Spleen (tissue), 11 donors: ENCODE measurements at regions not wholly inside any gene's neighbourhood (a gene's known extent, or its start where the extent isn't known, plus 50 kb on each side); places are given as distances from the start of the nearest gene placed in this dataset.

Source experiments
- DNase-seq: peaks from one replicate; pipeline ENCODE4 v3.0.0-alpha.2; 2020
- H3K27ac ChIP-seq, 8 donors: fragments of 200-600 bp; sonication (generic) in 7 of 8; 1 replicate in 4 of 8; 2 replicates in 4 of 8; pipeline versions ENCODE4 v1.5.0 to v1.8.0; 2016 to 2021; ENCODE audit warnings: inconsistent platforms in 4 of 8, mild to moderate bottlenecking in 4 of 8, moderate library complexity in 1 of 8
- H3K27me3 ChIP-seq, 7 donors: fragments of 200-600 bp; sonication (generic) in 6 of 7; replicated peaks in 1 of 7; 1 replicate in 4 of 7; 2 replicates in 3 of 7; pipeline versions ENCODE4 v1.5.0 to v1.8.0; 2016 to 2021; ENCODE audit warnings: inconsistent platforms in 3 of 7, mild to moderate bottlenecking in 1 of 7
- H3K36me3 ChIP-seq, 6 donors: fragments of 200-600 bp; sonication (generic) in 5 of 6; 1 replicate in 4 of 6; 2 replicates in 2 of 6; pipeline versions ENCODE4 v1.5.0 to v1.8.0; 2016 to 2021; ENCODE audit warnings: inconsistent platforms in 2 of 6
- H3K4me1 ChIP-seq, 6 donors: fragments of 200-600 bp; sonication (generic) in 5 of 6; 1 replicate in 3 of 6; 2 replicates in 3 of 6; pipeline versions ENCODE4 v1.5.0 to v1.8.0; 2016 to 2021; ENCODE audit warnings: inconsistent platforms in 3 of 6
- H3K4me3 ChIP-seq, 8 donors: fragments of 200-600 bp; sonication (generic) in 7 of 8; 1 replicate in 4 of 8; 2 replicates in 4 of 8; pipeline versions ENCODE4 v1.5.0 to v1.8.0; 2016 to 2021; ENCODE audit warnings: inconsistent platforms in 4 of 8, mild to moderate bottlenecking in 4 of 8, moderate library complexity in 2 of 8
- H3K9me3 ChIP-seq, 8 donors: fragments of 200-600 bp; sonication (generic) in 7 of 8; 1 replicate in 4 of 8; 2 replicates in 4 of 8; pipeline versions ENCODE4 v1.5.0 to v1.8.0; 2016 to 2021; ENCODE audit warnings: inconsistent platforms in 4 of 8
- CTCF ChIP-seq, 11 experiments: fragments of 200-600 bp in 7 of 11; fragments of 450-650 bp in 4 of 11; sonication (generic) in 4 of 11; IDR thresholded peaks in 8 of 11; conservative IDR thresholded peaks in 3 of 11; 1 replicate in 7 of 11; 2 replicates in 4 of 11; pipeline versions ENCODE4 v1.4.0 to v1.8.0; 2016 to 2021; ENCODE audit warnings: antibody characterized with exemption in 11 of 11, inconsistent platforms in 4 of 11, mild to moderate bottlenecking in 1 of 11
- POLR2A ChIP-seq, 3 donors: fragments of 450-650 bp; IDR thresholded peaks; one replicate each; pipeline ENCODE4 v1.5.1; 2017; ENCODE audit warnings: antibody characterized with exemption in 3 of 3, mild to moderate bottlenecking in 1 of 3
- POLR2AphosphoS5 ChIP-seq, 3 donors: sonication (generic); formaldehyde crosslinking; IDR thresholded peaks; one replicate each; pipeline ENCODE4 v1.5.1; 2017; ENCODE audit warnings: antibody characterized with exemption in 3 of 3
- WGBS, 5 donors: extraction: QIAGEN DNeasy Blood & Tissue Kit in 3 of 5; methylation state at CpG; one replicate each; pipeline versions ENCODE4 v1.1.5 to v1.1.7; 2013 to 2018; 5-methylcytosine and 5-hydroxymethylcytosine counted together
- intact Hi-C: fragments of 100-400 bp; cut with DNase I; formaldehyde crosslinking; loops from one replicate; pipeline ENCODE4 v1.15.0; 2023; ENCODE audit warnings: low total_unique reads
- donor health status: healthy with polysubstance abuse.
- donor health status: DM: no; HTN: no; CAD: no; lungs with moderate emphysema.
- donor health status: DM: no; HTN: no; CAD: no.
- donor health status: Bipolar disorder and iron deficiency.
- donor health status: healthy.
- donor health status: DM: no; HTN: no; CAD: no.
- donor health status: DM: yes; HTN: yes; CAD: no.

DNA sequence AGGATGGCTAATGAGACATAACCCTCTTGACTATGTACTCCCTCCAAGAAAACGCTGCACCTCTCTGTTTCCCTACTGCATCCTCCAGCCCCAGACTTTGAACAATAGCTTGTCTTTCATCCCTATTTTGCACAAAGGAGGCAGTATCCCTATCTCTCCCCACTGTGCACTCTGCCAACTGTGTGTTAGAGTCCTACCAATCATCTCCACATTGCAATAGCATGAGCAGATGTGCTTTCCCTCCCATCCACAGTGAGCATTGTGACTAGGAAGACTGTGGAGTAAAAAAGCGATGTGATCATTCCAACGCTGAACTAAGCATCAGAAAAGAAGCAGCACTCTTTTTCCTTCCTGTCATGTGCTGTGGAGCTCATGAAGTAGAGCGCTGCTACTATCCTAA is 206.3 kb upstream of the GULP1 start:
- no peak overlapping the region for H3K27ac ChIP-seq
- no peaks in the 10 kb centered on the region for H3K27me3 ChIP-seq
- H3K36me3 ChIP-seq = no peaks in the 10 kb centered on the region
- TF ChIP-seq CTCF (IDR thresholded peaks at IDR 0.05 in 8 of 11, conservative IDR thresholded peaks at IDR 0.05 in 3 of 11) = no peak
- no peak for TF ChIP-seq POLR2A (IDR thresholded peaks at IDR 0.05)
- TF ChIP-seq POLR2AphosphoS5 (IDR thresholded peaks at IDR 0.05) = no peak
- WGBS, 5 donors = 67 to 77% (median 71%) methylated on average over 4 of the region's 4 CpGs
- no peak overlapping the region for H3K4me3 ChIP-seq
- no peaks in the 10 kb centered on the region for H3K4me1 ChIP-seq
- DNase-seq = no peak
- intact Hi-C loops = no loop called here
- peaks cover 0 to 20% (median 0%) of the 10 kb centered on the region in 8 donors for H3K9me3 ChIP-seq

DNA sequence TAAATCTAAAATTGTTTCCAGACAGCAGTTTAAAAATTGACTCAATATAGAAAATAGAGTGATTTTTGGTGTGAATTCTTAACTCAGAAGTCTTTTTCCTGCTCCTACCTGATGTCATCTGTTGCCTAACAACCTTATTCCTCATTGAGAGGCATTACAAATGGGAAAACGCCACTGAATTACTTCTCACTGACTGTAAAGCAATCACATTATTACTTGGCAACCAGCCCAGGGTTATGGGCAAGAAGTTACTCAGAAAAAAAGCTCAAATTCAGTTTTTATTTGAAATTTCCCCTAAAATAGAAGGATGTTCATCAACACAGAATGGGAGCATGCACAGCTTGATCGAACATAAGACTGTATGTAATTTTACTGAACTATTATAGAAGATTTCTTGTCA is 201.8 kb upstream of the GULP1 start:
- Histone ChIP-seq H3K4me3 (no peak overlapping the region), H3K4me1 (no peaks in the 10 kb centered on the region), H3K27me3 (no peaks in the 10 kb centered on the region), H3K9me3 (peaks cover 0 to 20% (median 0%) of the 10 kb centered on the region in 8 donors), H3K36me3 (no peaks in the 10 kb centered on the region), H3K27ac (no peak overlapping the region)
- 60 to 80% (median 73%) methylated on average over 2 of the region's 2 CpGs for WGBS, 5 donors
- intact Hi-C loops = no loop called here
- no peak for TF ChIP-seq CTCF (IDR thresholded peaks at IDR 0.05 in 8 of 11, conservative IDR thresholded peaks at IDR 0.05 in 3 of 11)
- DNase-seq = no peak

DNA sequence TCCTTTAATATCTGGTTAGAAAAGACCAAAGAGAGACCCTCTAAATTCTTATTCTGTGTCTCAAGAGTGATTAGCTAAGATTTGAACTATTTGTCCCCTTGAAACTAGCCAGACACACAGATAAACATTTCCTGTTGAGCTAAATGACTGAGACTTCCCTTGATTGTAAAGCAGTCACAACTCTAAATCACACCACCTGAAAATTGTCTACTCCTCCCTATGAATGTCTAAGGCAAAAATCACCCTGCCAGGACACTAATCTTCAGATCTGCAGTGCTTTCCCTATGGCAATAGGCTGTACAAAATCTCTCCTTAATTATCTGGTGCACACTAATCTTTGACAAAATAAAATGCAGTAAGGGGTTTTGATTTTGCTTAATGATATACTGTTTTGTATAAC is 200.5 kb upstream of the GULP1 start:
- no peak overlapping the region for H3K27ac ChIP-seq
- no peak for DNase-seq
- H3K27me3 ChIP-seq = no peaks in the 10 kb centered on the region
- H3K36me3 ChIP-seq = no peaks in the 10 kb centered on the region
- intact Hi-C loops = no loop called here
- H3K4me1 ChIP-seq = no peaks in the 10 kb centered on the region
- no peak overlapping the region for H3K4me3 ChIP-seq
- peaks cover 0 to 16% (median 0%) of the 10 kb centered on the region in 8 donors for H3K9me3 ChIP-seq
- TF ChIP-seq CTCF (IDR thresholded peaks at IDR 0.05 in 8 of 11, conservative IDR thresholded peaks at IDR 0.05 in 3 of 11) (no peak), POLR2AphosphoS5 (IDR thresholded peaks at IDR 0.05) (no peak), POLR2A (IDR thresholded peaks at IDR 0.05) (no peak)

DNA sequence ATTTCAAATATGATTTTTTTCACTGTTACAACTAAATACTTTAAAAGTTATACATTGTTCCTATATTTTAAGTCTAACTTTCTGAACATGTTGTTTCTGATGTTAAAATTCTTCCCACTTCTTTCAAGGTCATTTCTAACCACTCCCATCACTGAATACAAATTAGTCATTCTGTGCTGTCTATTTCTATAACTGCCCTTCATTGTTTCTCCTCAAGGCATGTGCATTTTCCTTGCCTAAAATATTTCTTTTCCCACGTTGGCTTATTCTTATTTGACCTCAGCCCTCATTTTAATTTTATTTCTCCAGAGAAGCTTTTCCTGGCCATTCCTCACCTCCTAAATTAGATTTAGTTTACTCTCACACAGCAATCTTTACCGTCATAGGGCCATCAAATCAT is 198.9 kb upstream of the GULP1 start:
- TF ChIP-seq POLR2A (IDR thresholded peaks at IDR 0.05) (no peak), POLR2AphosphoS5 (IDR thresholded peaks at IDR 0.05) (no peak), CTCF (IDR thresholded peaks at IDR 0.05 in 8 of 11, conservative IDR thresholded peaks at IDR 0.05 in 3 of 11) (no peak)
- Histone ChIP-seq H3K27ac (no peak overlapping the region), H3K4me1 (no peaks in the 10 kb centered on the region), H3K9me3 (peaks cover 0 to 5% (median 0%) of the 10 kb centered on the region in 8 donors), H3K27me3 (no peaks in the 10 kb centered on the region), H3K36me3 (no peaks in the 10 kb centered on the region), H3K4me3 (no peak overlapping the region)
- no peak for DNase-seq
- intact Hi-C loops = no loop called here
- 64 to 79% (median 68%) methylated on average over 2 of the region's 2 CpGs for WGBS, 5 donors
